ENCODE measurements at regions not wholly inside any gene's neighbourhood (a gene's known extent, or its start where the extent isn't known, plus 50 kb on each side); places are given as distances from the start of the nearest gene placed in this dataset.

DNA sequence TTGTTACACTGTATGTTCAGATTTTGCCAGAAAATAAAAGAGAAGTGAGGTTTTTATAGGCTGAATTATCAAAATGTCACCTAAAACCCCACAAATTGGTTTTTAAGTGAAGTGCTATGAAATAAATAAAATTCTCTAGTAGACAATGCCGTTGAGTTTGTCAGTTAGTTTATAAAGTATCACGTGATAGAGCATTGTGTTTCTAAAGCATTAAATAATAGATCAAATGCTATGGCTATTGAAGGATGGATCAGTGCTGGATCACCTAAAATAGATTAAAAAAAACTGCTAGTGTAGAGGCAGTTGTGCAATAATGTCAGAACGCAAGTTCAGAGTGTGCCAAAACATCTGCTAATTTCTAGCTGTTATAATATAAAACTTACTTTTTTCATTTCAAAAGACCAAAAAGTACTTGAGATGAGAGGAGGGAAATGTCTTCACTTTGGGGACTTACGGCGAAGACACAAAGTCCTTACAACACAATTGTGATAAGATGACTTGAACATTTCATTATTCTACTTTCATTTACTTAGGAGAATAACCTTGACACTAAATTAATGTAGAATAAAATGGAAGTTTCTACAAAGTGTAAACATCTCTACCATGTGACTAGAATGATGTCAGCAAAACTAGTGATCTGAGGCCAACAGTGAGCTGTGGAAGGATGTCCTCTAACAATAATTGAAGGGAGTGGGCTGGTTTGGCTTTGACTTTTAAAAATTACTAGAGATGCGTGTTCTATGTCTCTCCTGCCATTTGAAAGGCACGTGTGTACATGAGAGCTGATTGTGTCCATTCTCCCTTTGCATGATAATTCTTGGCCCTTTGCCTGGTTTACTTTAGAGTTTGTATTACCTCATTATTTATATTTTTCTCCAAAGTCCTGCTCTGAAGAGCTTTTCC, 154.4 kb upstream of the PDE3A start:
- DNase-seq = no peak

- no peak for DNase-seq
Measured at GRCh38 chr12:20220339-20220738, 148.0 kb upstream of the PDE3A start.

- no peak for DNase-seq
Measured at GRCh38 chr12:20232931-20233675, 135.2 kb upstream of the PDE3A start.

DNA sequence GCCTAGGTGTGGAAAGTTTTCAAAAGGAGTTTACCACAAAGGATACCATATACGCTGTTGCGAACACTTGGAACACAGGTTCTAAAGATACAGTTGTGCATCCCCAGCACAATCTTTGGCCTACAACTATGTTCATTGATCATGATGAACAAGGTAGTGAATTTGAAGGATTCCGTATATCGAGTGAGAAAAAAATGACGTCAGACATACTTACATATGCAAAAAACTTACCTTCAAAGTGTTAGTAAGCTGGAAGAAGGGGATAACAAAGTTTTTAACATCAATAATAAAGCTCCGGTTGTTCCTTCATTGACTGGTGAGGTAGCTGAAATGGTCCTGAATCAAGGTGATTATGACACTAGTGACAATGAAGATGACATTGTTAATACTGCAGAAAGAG, 133.9 kb upstream of the PDE3A start:
- no peak for DNase-seq

DNA sequence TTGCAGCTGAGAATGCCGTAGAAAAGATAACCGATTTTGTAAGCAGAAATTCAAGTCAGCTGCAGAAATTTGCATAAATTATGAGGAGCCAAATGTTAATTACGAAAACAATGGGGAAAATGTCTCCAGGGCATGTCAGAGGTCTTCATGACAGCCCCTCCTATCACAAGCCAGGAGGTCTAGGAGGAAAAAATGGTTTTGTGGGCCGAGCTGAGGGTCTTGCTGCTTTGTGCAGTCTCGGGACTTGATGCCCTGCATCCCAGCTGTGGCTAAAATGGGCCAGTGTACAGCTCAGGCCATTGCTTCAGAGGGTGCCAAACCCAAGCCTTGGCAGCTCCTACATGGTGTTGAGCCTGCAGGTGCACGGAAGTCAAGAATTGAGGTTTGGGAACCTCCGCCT, 131.2 kb upstream of the PDE3A start:
- DNase-seq = no peak

- no peak for DNase-seq
Measured at GRCh38 chr12:20245491-20245890, 122.8 kb upstream of the PDE3A start.

- no peak for DNase-seq
Measured at GRCh38 chr12:20248646-20249045, 119.7 kb upstream of the PDE3A start.

DNA sequence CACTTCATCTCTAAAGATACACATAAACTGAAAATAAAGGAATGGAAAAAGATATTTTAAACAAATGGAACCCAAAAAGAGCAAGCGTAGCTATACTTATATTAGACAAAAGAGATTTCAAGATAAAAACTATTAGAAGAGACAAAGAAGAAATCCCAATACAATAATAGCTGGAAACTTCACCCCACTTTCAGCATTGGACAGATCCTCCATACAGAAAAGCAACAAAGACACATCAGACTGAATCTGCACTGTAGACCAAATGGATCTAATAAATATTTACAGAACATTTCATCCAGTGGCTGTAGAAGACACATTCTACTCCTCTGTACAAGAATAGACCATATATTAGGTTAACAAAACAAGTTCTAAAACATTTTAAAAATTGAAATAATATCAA, 117.6 kb upstream of the PDE3A start:
- no peak for DNase-seq

DNA sequence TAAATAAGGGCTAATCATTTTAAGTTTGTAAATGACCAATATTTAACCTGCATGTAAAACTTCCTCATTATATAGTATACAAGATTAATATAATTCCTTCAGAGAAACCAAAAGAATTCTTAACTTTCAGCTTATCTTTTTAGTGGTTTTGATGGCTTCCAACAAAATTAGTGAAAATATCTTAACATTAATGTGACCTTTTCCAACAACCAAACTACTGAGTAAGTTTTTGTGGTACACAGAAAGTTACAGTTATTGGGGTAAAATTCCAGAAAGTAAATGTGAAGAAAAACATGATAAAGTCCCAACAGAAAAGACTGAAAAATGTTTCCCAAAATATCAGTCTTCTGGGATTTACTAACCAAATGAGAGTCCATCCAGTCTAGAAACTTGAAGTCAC, 111.0 kb upstream of the PDE3A start:
- DNase-seq = no peak

DNA sequence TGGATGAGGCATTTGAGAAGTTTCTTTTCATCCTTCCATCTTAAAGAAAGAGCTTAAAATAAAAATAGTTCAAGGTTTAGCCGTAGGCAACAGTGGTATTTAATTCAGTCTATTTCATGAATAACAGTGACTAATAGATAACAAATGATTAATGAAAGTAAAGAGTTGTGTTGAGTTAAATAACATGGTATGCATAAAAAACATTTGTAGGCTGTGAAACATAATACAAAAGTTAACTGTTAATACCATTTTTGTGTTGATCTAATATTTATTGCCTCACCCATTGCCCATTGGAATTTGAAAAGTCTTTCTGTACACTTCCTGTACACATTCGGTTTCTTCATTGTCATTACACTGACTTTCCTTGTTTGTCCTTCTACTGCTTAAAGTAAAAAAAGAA, 108.6 kb upstream of the PDE3A start:
- no peak for DNase-seq

- no peak for DNase-seq
Measured at GRCh38 chr12:20260851-20261250, 107.5 kb upstream of the PDE3A start.

- DNase-seq = no peak
Measured at GRCh38 chr12:20262119-20262518, 106.2 kb upstream of the PDE3A start.

GRCh38 chr12:20264026-20264425, 104.3 kb upstream of the PDE3A start:
- DNase-seq = no peak

GRCh38 chr12:20264608-20265114, 103.7 kb upstream of the PDE3A start:
- no peak for DNase-seq

DNA sequence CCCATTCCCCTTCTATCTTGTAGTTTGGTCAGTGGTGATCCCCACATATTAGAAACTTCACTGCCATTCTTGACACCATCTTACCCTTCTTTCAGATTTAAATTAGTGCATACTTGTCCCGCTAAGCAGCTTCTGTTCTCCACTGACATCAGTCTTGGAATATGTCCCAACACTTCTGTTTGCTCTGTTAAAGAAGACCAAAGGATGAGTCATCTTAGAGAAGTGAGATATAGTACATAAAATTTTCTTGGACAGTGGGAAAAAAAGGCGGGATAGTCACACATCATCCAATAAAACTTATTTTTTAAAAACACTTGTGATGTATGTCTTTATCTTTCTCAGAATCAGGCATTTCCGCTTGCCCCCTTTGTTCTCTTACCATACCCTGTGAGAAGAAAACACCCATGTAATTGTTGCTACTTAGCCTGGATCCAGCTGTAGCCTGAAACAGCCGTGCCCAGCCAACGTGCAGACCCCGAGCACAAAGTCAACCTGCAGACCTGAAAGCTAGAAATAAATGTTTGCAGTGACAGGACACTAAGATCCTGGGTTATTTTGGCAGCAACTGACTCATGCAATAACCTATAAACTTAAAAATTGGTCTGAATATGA, 100.1 kb upstream of the PDE3A start:
- DNase-seq = no peak

DNA sequence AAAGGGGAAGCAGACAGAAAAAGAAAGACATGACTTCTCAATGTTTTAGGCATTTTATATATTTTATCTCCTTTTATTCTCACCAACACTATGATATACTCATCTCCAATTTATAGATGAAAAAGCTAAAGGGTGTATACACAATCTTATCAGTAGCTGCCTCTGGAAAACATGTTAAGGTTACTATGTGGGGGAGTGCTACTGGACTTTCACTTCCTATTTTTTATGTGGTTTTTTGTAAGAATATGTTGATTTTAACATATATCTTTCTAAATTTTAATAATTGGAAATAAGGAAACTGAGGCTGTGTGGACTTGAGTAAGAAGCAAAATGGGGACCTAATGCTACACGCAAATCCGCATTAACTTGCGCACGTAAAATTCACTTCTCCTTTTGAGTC, 99.6 kb upstream of the PDE3A start:
- DNase-seq = no peak

DNA sequence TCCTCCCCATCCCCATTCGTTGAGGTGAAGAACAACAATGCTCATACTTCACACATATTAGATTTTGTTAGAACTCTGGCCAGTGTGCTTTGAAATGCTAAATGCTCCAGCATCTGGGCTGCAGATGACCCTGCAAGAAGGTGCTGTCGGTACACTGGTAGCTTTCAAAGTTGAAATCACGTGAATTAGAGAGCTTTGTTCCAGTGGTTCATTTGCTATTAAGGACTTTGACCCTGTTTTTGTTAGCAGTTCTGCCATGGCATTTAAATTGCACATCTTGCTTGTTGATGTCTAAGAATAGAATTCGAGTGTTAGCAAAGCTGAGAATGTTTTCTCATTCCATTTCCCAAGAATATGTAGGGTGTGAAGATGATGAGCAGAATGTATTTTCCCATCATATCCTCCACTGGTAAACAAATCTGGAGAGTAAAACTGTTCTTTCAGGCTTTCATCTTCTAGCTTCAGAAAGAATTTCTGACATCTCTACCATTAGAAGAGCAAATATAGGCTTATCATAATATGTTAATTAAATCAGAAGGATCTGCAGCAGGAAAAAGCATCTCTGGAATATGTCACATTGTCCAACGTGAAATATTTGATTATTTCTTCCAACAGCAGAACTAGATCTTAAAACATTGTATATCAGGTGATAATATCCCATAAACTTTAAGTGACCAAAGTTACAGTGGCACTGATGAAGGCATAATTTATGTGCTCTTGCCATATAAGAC, 98.8 kb upstream of the PDE3A start:
- no peak for DNase-seq

- no peak for DNase-seq
Measured at GRCh38 chr12:20270557-20270956, 97.8 kb upstream of the PDE3A start.

GRCh38 chr12:20272161-20272560, 96.2 kb upstream of the PDE3A start:
- no peak for DNase-seq

DNA sequence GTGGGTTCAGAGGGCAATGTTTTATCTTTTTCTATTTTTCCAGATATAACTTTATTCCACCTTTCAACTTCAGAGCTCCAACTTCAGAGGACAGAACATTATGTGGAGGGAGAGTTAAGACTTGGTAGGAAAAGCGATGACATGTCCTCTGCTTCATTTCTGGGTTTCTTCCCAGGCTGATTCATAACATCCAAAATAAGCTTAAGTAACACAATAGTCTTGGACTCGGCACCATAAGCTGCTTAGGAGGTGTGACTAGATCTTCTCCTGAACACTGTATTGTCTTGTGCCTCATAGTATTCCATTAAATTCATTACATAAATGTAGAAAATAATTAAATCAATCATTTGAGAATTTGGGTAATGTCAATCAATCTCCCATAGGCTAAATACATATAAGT, 95.5 kb upstream of the PDE3A start:
- DNase-seq = no peak

DNA sequence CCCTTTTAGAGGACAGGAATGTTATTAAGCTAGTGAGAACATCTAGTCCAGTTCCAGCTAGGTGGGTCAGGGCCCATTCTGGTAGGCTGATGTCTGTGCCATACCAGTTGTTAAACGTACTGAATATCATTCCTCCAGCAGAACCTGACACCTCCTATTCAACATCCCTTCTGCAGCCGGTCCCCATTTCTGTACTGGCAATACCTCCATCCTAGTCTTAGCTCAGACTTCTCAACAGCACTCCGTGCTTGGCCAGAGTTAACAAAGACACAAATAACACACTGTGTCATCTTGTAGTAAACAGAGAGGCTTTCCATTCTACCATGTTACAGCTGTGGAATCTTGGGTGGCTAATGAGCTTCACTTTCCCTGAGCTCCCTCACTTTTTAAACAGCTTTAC, 94.3 kb upstream of the PDE3A start:
- DNase-seq = no peak

- no peak for DNase-seq
Measured at GRCh38 chr12:20278276-20278675, 90.1 kb upstream of the PDE3A start.

DNA sequence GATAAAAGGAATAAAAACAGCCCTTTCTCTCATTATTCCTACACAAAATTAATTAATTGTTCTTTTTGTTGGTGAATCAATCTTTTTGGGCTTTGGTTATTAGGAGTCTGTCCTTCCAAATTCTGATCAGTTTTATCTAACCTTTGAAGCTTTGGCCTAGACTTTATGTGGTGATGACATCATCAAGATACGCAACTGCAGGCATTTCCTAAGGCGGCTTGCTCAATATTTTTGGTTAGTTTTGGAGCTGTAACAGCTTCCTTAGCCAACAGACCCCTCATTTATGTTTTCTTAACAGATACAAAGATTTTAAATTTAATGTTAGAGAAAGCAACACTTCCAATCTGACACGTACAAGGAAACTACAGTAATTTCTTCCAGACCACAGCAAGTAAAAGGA, 87.8 kb upstream of the PDE3A start:
- DNase-seq = no peak
